WTC11 (cell line): ENCODE measurements at regions not wholly inside any gene's neighbourhood (a gene's known extent, or its start where the extent isn't known, plus 50 kb on each side); places are given as distances from the start of the nearest gene placed in this dataset.

Experiments used
- CBFB ChIP-seq: sonication (generic); formaldehyde crosslinking; IDR thresholded peaks from 2 replicates; pipeline ENCODE4 v1.8.1; 2022; ENCODE audit warnings: mild to moderate bottlenecking, low read depth, missing genetic modification reagents
- CTCF ChIP-seq: fragments of 200-600 bp; IDR thresholded peaks from 2 replicates; pipeline ENCODE4 v1.8.0; 2022; ENCODE audit warnings: antibody characterized with exemption
- FOXP4 ChIP-seq: sonication (generic); formaldehyde crosslinking; IDR thresholded peaks from 2 replicates; pipeline ENCODE4 v1.8.0; 2022; ENCODE audit warnings: mild to moderate bottlenecking, missing genetic modification reagents
- SP1 ChIP-seq: sonication (generic); formaldehyde crosslinking; conservative IDR thresholded peaks from 2 replicates; pipeline ENCODE4 v1.8.1; 2022; ENCODE audit warnings: missing genetic modification reagents
- ZNF138 ChIP-seq: sonication (generic); formaldehyde crosslinking; conservative IDR thresholded peaks from 2 replicates; pipeline ENCODE4 v1.8.1; 2022; ENCODE audit warnings: mild to moderate bottlenecking, moderate library complexity, missing genetic modification reagents
- TF ChIP-seq, protein P1 (sequence below): sonication (generic); formaldehyde crosslinking; IDR thresholded peaks from 2 replicates; pipeline ENCODE4 v1.8.1; 2023; ENCODE audit warnings: mild to moderate bottlenecking, missing genetic modification reagents, moderate library complexity

DNA sequence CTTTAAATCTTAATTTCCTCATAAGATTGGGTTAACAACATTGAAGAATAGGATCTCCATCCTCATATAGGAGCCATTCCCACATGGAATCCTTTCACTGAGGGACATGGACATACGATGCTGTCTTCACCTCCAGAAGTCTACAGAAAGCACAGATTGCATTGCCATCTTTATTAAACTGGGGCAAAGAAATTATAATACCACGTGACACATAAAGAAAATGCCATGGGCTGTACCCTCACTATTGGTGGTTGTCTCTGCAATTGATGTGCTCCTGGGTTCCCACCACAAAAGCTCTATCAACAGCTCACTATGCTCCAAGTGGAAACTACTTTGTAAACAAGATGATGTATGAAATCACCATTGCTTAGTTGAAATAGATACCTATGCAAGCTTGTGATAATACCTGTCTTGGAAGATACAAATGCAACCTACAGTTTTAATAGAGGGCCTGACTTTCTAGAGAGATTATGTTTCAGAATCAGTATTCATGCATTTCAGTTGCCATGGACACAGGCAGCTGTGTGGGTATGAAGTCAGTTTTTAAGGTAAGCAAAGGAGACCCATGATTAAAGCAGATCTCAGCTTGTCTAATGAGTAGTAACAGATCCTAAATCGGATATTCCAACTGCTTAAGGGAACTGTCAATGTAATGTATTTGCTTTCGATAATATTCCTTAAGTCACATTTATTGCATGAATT is 337.0 kb downstream of the RAD51AP2 start:
- no peak for TF ChIP-seq ZNF138 (CRISPR knock-in tag)
- TF ChIP-seq CTCF, result no peak
- TF ChIP-seq SP1 (CRISPR knock-in tag), result no peak
- TF ChIP-seq FOXP4 (CRISPR knock-in tag), result no peak
- TF ChIP-seq, protein P1, sequence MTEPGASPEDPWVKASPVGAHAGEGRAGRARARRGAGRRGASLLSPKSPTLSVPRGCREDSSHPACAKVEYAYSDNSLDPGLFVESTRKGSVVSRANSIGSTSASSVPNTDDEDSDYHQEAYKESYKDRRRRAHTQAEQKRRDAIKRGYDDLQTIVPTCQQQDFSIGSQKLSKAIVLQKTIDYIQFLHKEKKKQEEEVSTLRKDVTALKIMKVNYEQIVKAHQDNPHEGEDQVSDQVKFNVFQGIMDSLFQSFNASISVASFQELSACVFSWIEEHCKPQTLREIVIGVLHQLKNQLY (CRISPR knock-in tag), result no peak
- no peak for TF ChIP-seq CBFB (CRISPR knock-in tag)
